Neural progenitor cell (in vitro differentiated cells): ENCODE measurements at regions not wholly inside any gene's neighbourhood (a gene's known extent, or its start where the extent isn't known, plus 50 kb on each side); places are given as distances from the start of the nearest gene placed in this dataset.

Experiments used
- DNase-seq: peaks from one replicate; pipeline ENCODE4 v3.0.0-alpha.2; 2016; ENCODE audit warnings: low spot score
- H2AFZ ChIP-seq: fragments of 200-600 bp; sonication (generic); replicated peaks from 2 replicates; pipeline ENCODE4 v1.6.1; 2016; ENCODE audit warnings: antibody characterized with exemption
- H3F3A ChIP-seq: fragments of 200-600 bp; sonication (generic); 2 replicates; pipeline ENCODE4 v1.6.1; 2016; ENCODE audit warnings: antibody characterized with exemption, low read depth
- H3K27ac ChIP-seq: fragments of 200-600 bp; sonication (generic); 2 replicates; pipeline ENCODE4 v1.5.1; 2016; ENCODE audit warnings: mild to moderate bottlenecking
- H3K27me3 ChIP-seq: fragments of 200-600 bp; sonication (generic); 2 replicates; pipeline ENCODE4 v1.6.1; 2016; ENCODE audit warnings: mild to moderate bottlenecking, moderate library complexity
- H3K36me3 ChIP-seq: fragments of 200-600 bp; sonication (generic); 2 replicates; pipeline ENCODE4 v1.5.1; 2016
- H3K4me1 ChIP-seq: fragments of 200-600 bp; sonication (generic); 2 replicates; pipeline ENCODE4 v1.6.1; 2016; ENCODE audit warnings: mixed run types
- H3K4me2 ChIP-seq: fragments of 200-600 bp; sonication (generic); 2 replicates; pipeline ENCODE4 v1.6.1; 2016
- H3K4me3 ChIP-seq: fragments of 200-600 bp; sonication (generic); 2 replicates; pipeline ENCODE4 v1.5.1; 2016
- H3K79me2 ChIP-seq: fragments of 200-600 bp; sonication (generic); 2 replicates; pipeline ENCODE4 v1.6.1; 2016; ENCODE audit warnings: low read depth
- H3K9ac ChIP-seq: fragments of 200-600 bp; sonication (generic); 2 replicates; pipeline ENCODE4 v1.6.1; 2016
- H3K9me3 ChIP-seq: fragments of 200-600 bp; sonication (generic); 2 replicates; pipeline ENCODE4 v1.5.1; 2016; ENCODE audit warnings: low read depth
- H4K20me1 ChIP-seq: fragments of 200-600 bp; sonication (generic); 2 replicates; pipeline ENCODE4 v1.6.1; 2016; ENCODE audit warnings: low read depth
- H3K27ac Mint-ChIP-seq: 3 replicates; pipeline ENCODE4 v1.8.0; 2021; ENCODE audit warnings: mixed read lengths
- H3K27me3 Mint-ChIP-seq: 2 replicates; pipeline ENCODE4 v1.8.0; 2022; ENCODE audit warnings: low read depth, mild to moderate bottlenecking, inconsistent platforms, moderate library complexity, mixed read lengths; ENCODE audit not compliant: insufficient read depth
- H3K36me3 Mint-ChIP-seq: 3 replicates; pipeline ENCODE4 v1.8.0; 2021; ENCODE audit warnings: mixed read lengths
- H3K4me1 Mint-ChIP-seq: 3 replicates; pipeline ENCODE4 v1.8.0; 2021; ENCODE audit warnings: mixed read lengths
- H3K4me3 Mint-ChIP-seq: 3 replicates; pipeline ENCODE4 v1.8.0; 2021; ENCODE audit warnings: mild to moderate bottlenecking, moderate library complexity, mixed read lengths
- H3K9me3 Mint-ChIP-seq: 3 replicates; pipeline ENCODE4 v1.8.0; 2020; ENCODE audit warnings: mixed read lengths
- CTCF ChIP-seq: fragments of 200-600 bp; sonication (generic); IDR thresholded peaks from 2 replicates; pipeline ENCODE4 v1.5.1; 2017; ENCODE audit warnings: antibody characterized with exemption, mild to moderate bottlenecking
- EZH2 ChIP-seq: fragments of 200-600 bp; sonication (generic); IDR thresholded peaks from 2 replicates; pipeline ENCODE4 v1.6.1; 2017; ENCODE audit warnings: antibody characterized with exemption, mild to moderate bottlenecking, moderate library complexity
- EZH2phosphoT487 ChIP-seq: fragments of 200-600 bp; sonication (generic); IDR thresholded peaks from 2 replicates; pipeline ENCODE4 v1.6.1; 2017; ENCODE audit warnings: antibody characterized with exemption

GRCh38 chr9:86794391-86795046, 152.8 kb downstream of the GAS1 start:
- no peak for DNase-seq
- H3K27me3 ChIP-seq = no peaks in the 10 kb centered on the region
- no peaks in the 10 kb centered on the region for H3K9me3 ChIP-seq
- no peaks in the 10 kb centered on the region for H3K79me2 ChIP-seq
- no peak overlapping the region for H3K9ac ChIP-seq
- H3K4me1 ChIP-seq = peaks cover 19% of the 10 kb centered on the region
- peak overlapping the region; percentile 41 for H3K4me2 ChIP-seq
- peak overlapping the region; percentile 84 for H3K27ac Mint-ChIP-seq
- H3F3A ChIP-seq = no peaks in the 10 kb centered on the region
- H3K4me3 ChIP-seq = no peak overlapping the region
- no peak overlapping the region for H2AFZ ChIP-seq
- no peaks in the 10 kb centered on the region for H4K20me1 ChIP-seq
- peaks cover 53% of the 10 kb centered on the region for H3K4me1 Mint-ChIP-seq
- H3K4me3 Mint-ChIP-seq = peak overlapping the region; percentile 61
- TF ChIP-seq EZH2phosphoT487 = no peak
- no peak for TF ChIP-seq EZH2
- TF ChIP-seq CTCF = no peak
- H3K36me3 ChIP-seq = no peaks in the 10 kb centered on the region
- H3K27ac ChIP-seq = no peak overlapping the region
- no peaks in the 10 kb centered on the region for H3K36me3 Mint-ChIP-seq
- peaks cover 5% of the 10 kb centered on the region for H3K27me3 Mint-ChIP-seq
- H3K9me3 Mint-ChIP-seq = no peaks in the 10 kb centered on the region

- no peak for DNase-seq
- Histone ChIP-seq H3K4me2 (no peak overlapping the region), H2AFZ (no peak overlapping the region), H3K27me3 (no peaks in the 10 kb centered on the region), H3K27ac (no peak overlapping the region), H3K4me3 (no peak overlapping the region), H4K20me1 (no peaks in the 10 kb centered on the region), H3K9ac (no peak overlapping the region), H3F3A (no peaks in the 10 kb centered on the region), H3K79me2 (no peaks in the 10 kb centered on the region), H3K36me3 (no peaks in the 10 kb centered on the region), H3K4me1 (peaks cover 24% of the 10 kb centered on the region), H3K9me3 (no peaks in the 10 kb centered on the region)
- H3K4me1 Mint-ChIP-seq = peaks cover 59% of the 10 kb centered on the region
- peaks cover 9% of the 10 kb centered on the region for H3K27me3 Mint-ChIP-seq
- no peaks in the 10 kb centered on the region for H3K9me3 Mint-ChIP-seq
- no peaks in the 10 kb centered on the region for H3K36me3 Mint-ChIP-seq
- TF ChIP-seq EZH2 = no peak
- TF ChIP-seq EZH2phosphoT487 = no peak
- TF ChIP-seq CTCF = no peak
- no peak overlapping the region for H3K27ac Mint-ChIP-seq
- no peak overlapping the region for H3K4me3 Mint-ChIP-seq
These were observed 155.2 kb downstream of the GAS1 start for GRCh38 chr9:86792136-86792535.

- Histone ChIP-seq H3K79me2 (no peaks in the 10 kb centered on the region), H3K36me3 (no peaks in the 10 kb centered on the region), H3K27ac (no peak overlapping the region), H3K27me3 (no peaks in the 10 kb centered on the region), H3K4me1 (peaks cover 19% of the 10 kb centered on the region), H3K9ac (no peak overlapping the region), H3K4me3 (no peak overlapping the region), H3F3A (no peaks in the 10 kb centered on the region), H3K4me2 (no peak overlapping the region), H4K20me1 (no peaks in the 10 kb centered on the region), H3K9me3 (no peaks in the 10 kb centered on the region), H2AFZ (no peak overlapping the region)
- Mint-ChIP-seq H3K36me3 (no peaks in the 10 kb centered on the region), H3K27ac (peak overlapping the region; percentile 34), H3K9me3 (no peaks in the 10 kb centered on the region), H3K4me1 (peaks cover 53% of the 10 kb centered on the region), H3K4me3 (no peak overlapping the region), H3K27me3 (peaks cover 9% of the 10 kb centered on the region)
- TF ChIP-seq CTCF (no peak), EZH2 (no peak), EZH2phosphoT487 (no peak)
- no peak for DNase-seq
These were observed 156.5 kb downstream of the GAS1 start for GRCh38 chr9:86790805-86791204.
